GM19328 (cell line): ENCODE measurements at regions not wholly inside any gene's neighbourhood (a gene's known extent, or its start where the extent isn't known, plus 50 kb on each side); places are given as distances from the start of the nearest gene placed in this dataset.

Experiments
- ATAC-seq: cut with Tn5 transposase; IDR thresholded peaks from one replicate; pipeline ENCODE4 v1.9.1; 2021; ENCODE audit warnings: mild to moderate bottlenecking, moderate library complexity; ENCODE audit not compliant: unreplicated experiment

GRCh38 chr10:78868861-78869260 lies 199.9 kb upstream of the ZMIZ1 start:
- ATAC-seq = no peak

- no peak for ATAC-seq
Observed at GRCh38 chr10:78869508-78870454, 199.0 kb upstream of the ZMIZ1 start.

GRCh38 chr10:78870458-78870857 lies 198.3 kb upstream of the ZMIZ1 start:
- no peak for ATAC-seq

GRCh38 chr10:78871796-78872195 lies 197.0 kb upstream of the ZMIZ1 start:
- ATAC-seq = no peak

- ATAC-seq = no peak
Observed at GRCh38 chr10:78873413-78873812, 195.4 kb upstream of the ZMIZ1 start.

- no peak for ATAC-seq
Observed at GRCh38 chr10:78875331-78875877, 193.4 kb upstream of the ZMIZ1 start.

GRCh38 chr10:78875932-78876331 lies 192.8 kb upstream of the ZMIZ1 start:
- ATAC-seq = no peak

GRCh38 chr10:78876449-78876848 lies 192.3 kb upstream of the ZMIZ1 start:
- no peak for ATAC-seq

- no peak for ATAC-seq
Observed at GRCh38 chr10:78879621-78880020, 189.1 kb upstream of the ZMIZ1 start.

GRCh38 chr10:78886129-78886528 lies 182.6 kb upstream of the ZMIZ1 start:
- ATAC-seq = no peak

- ATAC-seq = no peak
Observed at GRCh38 chr10:78889536-78890063, 179.2 kb upstream of the ZMIZ1 start.

- ATAC-seq = no peak
Observed at GRCh38 chr10:78890506-78890905, 178.3 kb upstream of the ZMIZ1 start.

- ATAC-seq = no peak
Observed at GRCh38 chr10:78891741-78892140, 177.0 kb upstream of the ZMIZ1 start.

- ATAC-seq = no peak
Observed at GRCh38 chr10:78892338-78893176, 176.2 kb upstream of the ZMIZ1 start.

- no peak for ATAC-seq
Observed at GRCh38 chr10:78893217-78893616, 175.5 kb upstream of the ZMIZ1 start.

- ATAC-seq = no peak
Observed at GRCh38 chr10:78894089-78894840, 174.5 kb upstream of the ZMIZ1 start.

- no peak for ATAC-seq
Observed at GRCh38 chr10:78894841-78895195, 173.9 kb upstream of the ZMIZ1 start.

- ATAC-seq = no peak
Observed at GRCh38 chr10:78895469-78895868, 173.3 kb upstream of the ZMIZ1 start.

- no peak for ATAC-seq
Observed at GRCh38 chr10:78896159-78896928, 172.4 kb upstream of the ZMIZ1 start.
